MM.1S (cell line): ENCODE measurements at regions not wholly inside any gene's neighbourhood (a gene's known extent, or its start where the extent isn't known, plus 50 kb on each side); places are given as distances from the start of the nearest gene placed in this dataset.

Experiments
- DNase-seq: peaks from one replicate; pipeline ENCODE4 v3.0.0-alpha.2; 2015
- H2AFZ ChIP-seq: fragments of 300-600 bp; sonication (generic); 2 replicates; pipeline ENCODE4 v1.6.0; 2016; ENCODE audit warnings: antibody characterized with exemption, low read length
- H3F3A ChIP-seq: fragments of 300-600 bp; sonication (generic); 2 replicates; pipeline ENCODE4 v1.6.1; 2016; ENCODE audit warnings: mild to moderate bottlenecking, antibody characterized with exemption, low read length, moderate library complexity, mixed read lengths; ENCODE audit not compliant: insufficient read depth
- H3K27ac ChIP-seq: fragments of 300-600 bp; sonication (generic); 2 replicates; pipeline ENCODE4 v1.5.1; 2016; ENCODE audit warnings: mild to moderate bottlenecking, low read length
- H3K27me3 ChIP-seq: fragments of 300-600 bp; sonication (generic); replicated peaks from 2 replicates; pipeline ENCODE4 v1.6.0; 2016; ENCODE audit warnings: low read length; ENCODE audit not compliant: insufficient read depth
- H3K36me3 ChIP-seq: fragments of 300-600 bp; sonication (generic); replicated peaks from 2 replicates; pipeline ENCODE4 v1.6.1; 2016; ENCODE audit warnings: mild to moderate bottlenecking, low read length, mixed read lengths; ENCODE audit not compliant: insufficient read depth
- H3K4me1 ChIP-seq: fragments of 300-600 bp; sonication (generic); 2 replicates; pipeline ENCODE4 v1.6.1; 2016; ENCODE audit warnings: low read length, mixed read lengths
- H3K4me2 ChIP-seq: fragments of 300-600 bp; sonication (generic); 2 replicates; pipeline ENCODE4 v1.6.0; 2016; ENCODE audit warnings: low read depth, low read length
- H3K4me3 ChIP-seq: fragments of 300-600 bp; sonication (generic); 2 replicates; pipeline ENCODE4 v1.5.1; 2016; ENCODE audit warnings: low read length, mixed read lengths
- H3K79me2 ChIP-seq: fragments of 300-600 bp; sonication (generic); 2 replicates; pipeline ENCODE4 v1.6.1; 2016; ENCODE audit warnings: mixed run types, low read length, mixed read lengths
- H3K9ac ChIP-seq: fragments of 300-600 bp; sonication (generic); 2 replicates; pipeline ENCODE4 v1.6.1; 2016; ENCODE audit warnings: low read length, mixed read lengths
- H3K9me2 ChIP-seq: fragments of 300-600 bp; sonication (generic); replicated peaks from 2 replicates; pipeline ENCODE4 v1.6.1; 2016; ENCODE audit warnings: mild to moderate bottlenecking, low read length, mixed read lengths; ENCODE audit not compliant: insufficient read depth
- H3K9me3 ChIP-seq: fragments of 300-600 bp; sonication (generic); replicated peaks from 2 replicates; pipeline ENCODE4 v1.6.1; 2016; ENCODE audit warnings: mild to moderate bottlenecking, low read length, mixed read lengths; ENCODE audit not compliant: insufficient read depth
- H4K20me1 ChIP-seq: fragments of 300-600 bp; sonication (generic); 2 replicates; pipeline ENCODE4 v1.6.1; 2016; ENCODE audit warnings: mild to moderate bottlenecking, low read length, moderate library complexity, mixed read lengths; ENCODE audit not compliant: insufficient read depth
- EZH2 ChIP-seq: fragments of 300-600 bp; sonication (generic); optimal IDR thresholded peaks from 2 replicates; pipeline ENCODE3; 2017; ENCODE audit warnings: low read depth, mild to moderate bottlenecking, antibody characterized with exemption, low read length, mixed read lengths
- EZH2phosphoT487 ChIP-seq: fragments of 300-600 bp; sonication (generic); IDR thresholded peaks from 2 replicates; pipeline ENCODE4 v1.6.1; 2018; ENCODE audit warnings: antibody characterized with exemption, low read length
- TF ChIP-seq, protein P1 (sequence below): fragments of 300-600 bp; sonication (generic); IDR thresholded peaks from 2 replicates; pipeline ENCODE4 v1.5.1; 2016; ENCODE audit warnings: antibody characterized with exemption, low read length, mixed read lengths

DNA sequence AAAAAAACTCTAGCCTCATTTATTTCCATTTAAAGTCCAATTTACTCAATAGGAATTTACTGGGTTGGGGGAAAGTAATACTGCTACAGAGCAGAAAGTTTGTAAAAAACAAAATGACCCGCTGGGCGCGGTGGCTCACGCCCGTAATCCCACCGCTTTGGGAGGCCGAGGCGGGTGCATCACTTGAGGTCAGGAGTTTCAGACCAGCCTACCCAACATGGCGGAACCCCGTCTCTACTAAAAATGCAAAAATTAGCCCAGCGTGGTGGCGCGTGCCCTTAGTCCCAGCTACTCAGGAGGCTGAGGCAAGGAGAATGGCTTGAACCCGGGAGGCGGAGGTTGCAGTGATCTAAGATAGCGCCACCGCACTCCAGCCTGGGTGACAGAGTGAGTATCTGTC lies 745.6 kb downstream of the SLITRK1 start:
- TF ChIP-seq, protein P1, sequence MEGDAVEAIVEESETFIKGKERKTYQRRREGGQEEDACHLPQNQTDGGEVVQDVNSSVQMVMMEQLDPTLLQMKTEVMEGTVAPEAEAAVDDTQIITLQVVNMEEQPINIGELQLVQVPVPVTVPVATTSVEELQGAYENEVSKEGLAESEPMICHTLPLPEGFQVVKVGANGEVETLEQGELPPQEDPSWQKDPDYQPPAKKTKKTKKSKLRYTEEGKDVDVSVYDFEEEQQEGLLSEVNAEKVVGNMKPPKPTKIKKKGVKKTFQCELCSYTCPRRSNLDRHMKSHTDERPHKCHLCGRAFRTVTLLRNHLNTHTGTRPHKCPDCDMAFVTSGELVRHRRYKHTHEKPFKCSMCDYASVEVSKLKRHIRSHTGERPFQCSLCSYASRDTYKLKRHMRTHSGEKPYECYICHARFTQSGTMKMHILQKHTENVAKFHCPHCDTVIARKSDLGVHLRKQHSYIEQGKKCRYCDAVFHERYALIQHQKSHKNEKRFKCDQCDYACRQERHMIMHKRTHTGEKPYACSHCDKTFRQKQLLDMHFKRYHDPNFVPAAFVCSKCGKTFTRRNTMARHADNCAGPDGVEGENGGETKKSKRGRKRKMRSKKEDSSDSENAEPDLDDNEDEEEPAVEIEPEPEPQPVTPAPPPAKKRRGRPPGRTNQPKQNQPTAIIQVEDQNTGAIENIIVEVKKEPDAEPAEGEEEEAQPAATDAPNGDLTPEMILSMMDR: no peak
- TF ChIP-seq EZH2 (no peak), EZH2phosphoT487 (no peak)
- Histone ChIP-seq H3K79me2 (no peaks in the 10 kb centered on the region), H3K4me2 (no peak overlapping the region), H3K9me2 (no peaks in the 10 kb centered on the region), H2AFZ (no peak overlapping the region), H3K27me3 (no peaks in the 10 kb centered on the region), H3K4me1 (no peaks in the 10 kb centered on the region), H3F3A (no peaks in the 10 kb centered on the region), H4K20me1 (no peaks in the 10 kb centered on the region), H3K27ac (no peak overlapping the region), H3K36me3 (no peaks in the 10 kb centered on the region), H3K9me3 (no peaks in the 10 kb centered on the region), H3K4me3 (no peak overlapping the region), H3K9ac (no peak overlapping the region)
- no peak for DNase-seq

DNA sequence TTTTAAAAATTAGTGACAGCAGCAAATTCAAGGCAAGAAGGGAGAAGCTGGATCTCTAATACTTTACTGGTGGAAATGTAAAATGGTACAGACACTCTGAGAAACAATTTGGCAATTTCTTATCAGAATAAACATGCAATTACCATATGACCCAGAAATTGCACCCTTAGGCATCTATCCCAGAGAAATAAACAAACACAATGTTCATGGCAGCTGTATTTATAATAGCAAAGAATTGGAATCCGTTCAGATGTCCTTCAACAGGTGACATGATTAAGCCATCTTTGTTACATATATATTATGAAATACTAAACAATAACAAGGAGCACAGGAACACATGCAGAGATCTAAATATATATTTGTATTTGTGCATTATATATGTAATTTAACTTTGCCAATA lies 756.5 kb downstream of the SLITRK1 start:
- H3K36me3 ChIP-seq: no peaks in the 10 kb centered on the region
- H3K4me3 ChIP-seq: no peak overlapping the region
- no peak overlapping the region for H2AFZ ChIP-seq
- H3F3A ChIP-seq: no peaks in the 10 kb centered on the region
- no peak overlapping the region for H3K27ac ChIP-seq
- no peak overlapping the region for H3K4me2 ChIP-seq
- no peaks in the 10 kb centered on the region for H3K4me1 ChIP-seq
- no peaks in the 10 kb centered on the region for H3K79me2 ChIP-seq
- H3K27me3 ChIP-seq: no peaks in the 10 kb centered on the region
- no peak overlapping the region for H3K9ac ChIP-seq
- H4K20me1 ChIP-seq: no peaks in the 10 kb centered on the region
- TF ChIP-seq EZH2phosphoT487 (no peak), EZH2 (no peak)
- TF ChIP-seq, protein P1: no peak
- no peaks in the 10 kb centered on the region for H3K9me3 ChIP-seq
- no peak for DNase-seq
- H3K9me2 ChIP-seq: no peaks in the 10 kb centered on the region

DNA sequence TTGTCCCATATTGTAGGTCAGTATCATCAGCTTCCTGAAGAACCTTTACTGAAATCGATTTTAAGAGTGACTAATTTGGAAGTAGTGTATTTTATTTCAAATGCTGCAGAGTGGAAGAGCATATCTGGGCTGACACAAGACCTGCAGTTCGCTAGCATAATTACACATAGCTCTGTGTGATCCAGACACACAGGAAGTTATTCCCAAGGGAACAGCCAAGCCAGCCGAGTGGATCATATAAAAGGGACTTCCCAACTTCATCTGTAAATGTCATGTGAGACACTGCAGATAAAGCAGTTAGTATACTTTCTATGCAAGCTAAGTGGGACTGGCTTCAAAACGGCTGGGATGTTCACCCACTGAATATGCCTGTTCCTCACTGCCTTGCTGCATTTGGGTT lies 760.4 kb downstream of the SLITRK1 start:
- DNase-seq: no peak
- Histone ChIP-seq H3K9me2 (no peaks in the 10 kb centered on the region), H3K36me3 (no peaks in the 10 kb centered on the region)

More for the DNA sequence above, 760.4 kb downstream of the SLITRK1 start:
- H3K4me1 ChIP-seq: no peaks in the 10 kb centered on the region
- H3K4me2 ChIP-seq: no peak overlapping the region
- H3K27me3 ChIP-seq: no peaks in the 10 kb centered on the region
- no peaks in the 10 kb centered on the region for H3K9me3 ChIP-seq
- no peak overlapping the region for H2AFZ ChIP-seq
- H3F3A ChIP-seq: no peaks in the 10 kb centered on the region
- H3K9ac ChIP-seq: no peak overlapping the region
- H4K20me1 ChIP-seq: no peaks in the 10 kb centered on the region
- no peak overlapping the region for H3K27ac ChIP-seq
- H3K4me3 ChIP-seq: no peak overlapping the region
- no peaks in the 10 kb centered on the region for H3K79me2 ChIP-seq
- TF ChIP-seq, protein P1: no peak
- TF ChIP-seq EZH2 (no peak), EZH2phosphoT487 (no peak)
